ENCODE measurements at regions not wholly inside any gene's neighbourhood (a gene's known extent, or its start where the extent isn't known, plus 50 kb on each side); places are given as distances from the start of the nearest gene placed in this dataset.

- TF ChIP-seq, protein P1, sequence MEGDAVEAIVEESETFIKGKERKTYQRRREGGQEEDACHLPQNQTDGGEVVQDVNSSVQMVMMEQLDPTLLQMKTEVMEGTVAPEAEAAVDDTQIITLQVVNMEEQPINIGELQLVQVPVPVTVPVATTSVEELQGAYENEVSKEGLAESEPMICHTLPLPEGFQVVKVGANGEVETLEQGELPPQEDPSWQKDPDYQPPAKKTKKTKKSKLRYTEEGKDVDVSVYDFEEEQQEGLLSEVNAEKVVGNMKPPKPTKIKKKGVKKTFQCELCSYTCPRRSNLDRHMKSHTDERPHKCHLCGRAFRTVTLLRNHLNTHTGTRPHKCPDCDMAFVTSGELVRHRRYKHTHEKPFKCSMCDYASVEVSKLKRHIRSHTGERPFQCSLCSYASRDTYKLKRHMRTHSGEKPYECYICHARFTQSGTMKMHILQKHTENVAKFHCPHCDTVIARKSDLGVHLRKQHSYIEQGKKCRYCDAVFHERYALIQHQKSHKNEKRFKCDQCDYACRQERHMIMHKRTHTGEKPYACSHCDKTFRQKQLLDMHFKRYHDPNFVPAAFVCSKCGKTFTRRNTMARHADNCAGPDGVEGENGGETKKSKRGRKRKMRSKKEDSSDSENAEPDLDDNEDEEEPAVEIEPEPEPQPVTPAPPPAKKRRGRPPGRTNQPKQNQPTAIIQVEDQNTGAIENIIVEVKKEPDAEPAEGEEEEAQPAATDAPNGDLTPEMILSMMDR (IDR thresholded peaks at IDR 0.05; ENCODE audit: low read length), result no peak
- TF ChIP-seq EZH2phosphoT487 (IDR thresholded peaks at IDR 0.05; ENCODE audit: low read length) (no peak), EZH2 (optimal IDR thresholded peaks at IDR 0.05; ENCODE audit: low read depth, low read length) (no peak)
Measured at GRCh38 chr1:209102531-209102930, 481.0 kb upstream of the CAMK1G start.

Measured in MM.1S (cell line).